ENCODE measurements at regions not wholly inside any gene's neighbourhood (a gene's known extent, or its start where the extent isn't known, plus 50 kb on each side); places are given as distances from the start of the nearest gene placed in this dataset.

DNA sequence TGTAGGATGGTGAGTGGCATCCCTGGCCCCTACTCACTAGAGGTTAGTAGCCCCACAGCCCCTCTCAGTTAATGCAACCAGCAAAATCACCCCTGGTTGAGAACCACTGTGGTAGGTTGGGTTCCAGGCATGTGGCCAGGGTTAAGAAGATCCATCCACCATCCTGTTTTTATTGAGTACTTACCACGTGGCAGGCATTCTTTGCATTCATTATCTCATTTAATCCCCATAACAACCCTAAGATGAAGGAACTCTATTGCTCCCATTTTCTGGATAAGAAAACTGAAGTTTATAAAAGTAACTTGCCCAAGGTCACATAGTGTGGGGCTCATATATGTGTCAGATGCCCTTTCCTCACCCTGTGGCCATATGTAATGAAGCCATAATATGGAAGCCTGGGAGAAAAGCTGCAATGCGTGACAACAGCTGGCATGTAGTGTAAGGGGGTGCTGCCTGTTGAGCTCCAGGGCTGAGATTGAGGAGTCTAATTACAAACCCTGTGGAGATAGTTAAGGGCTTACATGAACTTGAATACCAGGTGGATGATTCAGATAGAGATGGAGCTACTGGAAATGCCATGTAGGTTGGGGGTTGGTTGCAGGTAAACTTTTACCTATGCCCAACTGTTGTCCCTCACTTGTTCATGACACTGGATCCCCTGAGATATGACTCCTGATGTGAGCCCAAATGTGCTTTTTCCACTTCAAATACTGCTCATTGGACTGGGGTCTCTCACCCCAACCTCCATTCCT, 100.2 kb upstream of the PGRMC2 start:
- ChIA-PET CTCF (interaction anchor here (0.5 to 0.6 kb wide), 2 partner anchors 36 to 196 kb away, joined by 3 read pairs; no protein-coding TSS in a partner anchor), POLR2A (no interaction called here)
- Histone ChIP-seq H3K36me3 (ENCODE audit: control insufficient read depth in 2 of 2, insufficient read depth in 1 of 2, low read length in 2 of 2) (no peaks in the 10 kb centered on the region), H3K27ac (ENCODE audit: extremely low read depth, low read depth, low read length) (peak overlapping the region; percentile 39; the same call in 1 of the 2 replicates), H3K4me1 (ENCODE audit: control insufficient read depth, insufficient read depth, low read length) (peaks cover 9% of the 10 kb centered on the region), H3K4me3 (ENCODE audit: low read depth, low read length) (no peak overlapping the region), H3K9me3 (ENCODE audit: control insufficient read depth, insufficient read depth, low read depth, low read length) (no peaks in the 10 kb centered on the region)
- peak; percentile 37; the same call in 1 of the 2 replicates for TF ChIP-seq SCRT2 (tag by site-specific recombination; IDR thresholded peaks at IDR 0.05)
- no peak for TF ChIP-seq ZNF548 (tag by site-specific recombination; IDR thresholded peaks at IDR 0.05)
- TF ChIP-seq ZNF664 (tag by site-specific recombination; IDR thresholded peaks at IDR 0.05) = peak; percentile 66; the same call in 1 of the 2 replicates
- TF ChIP-seq, protein P1, sequence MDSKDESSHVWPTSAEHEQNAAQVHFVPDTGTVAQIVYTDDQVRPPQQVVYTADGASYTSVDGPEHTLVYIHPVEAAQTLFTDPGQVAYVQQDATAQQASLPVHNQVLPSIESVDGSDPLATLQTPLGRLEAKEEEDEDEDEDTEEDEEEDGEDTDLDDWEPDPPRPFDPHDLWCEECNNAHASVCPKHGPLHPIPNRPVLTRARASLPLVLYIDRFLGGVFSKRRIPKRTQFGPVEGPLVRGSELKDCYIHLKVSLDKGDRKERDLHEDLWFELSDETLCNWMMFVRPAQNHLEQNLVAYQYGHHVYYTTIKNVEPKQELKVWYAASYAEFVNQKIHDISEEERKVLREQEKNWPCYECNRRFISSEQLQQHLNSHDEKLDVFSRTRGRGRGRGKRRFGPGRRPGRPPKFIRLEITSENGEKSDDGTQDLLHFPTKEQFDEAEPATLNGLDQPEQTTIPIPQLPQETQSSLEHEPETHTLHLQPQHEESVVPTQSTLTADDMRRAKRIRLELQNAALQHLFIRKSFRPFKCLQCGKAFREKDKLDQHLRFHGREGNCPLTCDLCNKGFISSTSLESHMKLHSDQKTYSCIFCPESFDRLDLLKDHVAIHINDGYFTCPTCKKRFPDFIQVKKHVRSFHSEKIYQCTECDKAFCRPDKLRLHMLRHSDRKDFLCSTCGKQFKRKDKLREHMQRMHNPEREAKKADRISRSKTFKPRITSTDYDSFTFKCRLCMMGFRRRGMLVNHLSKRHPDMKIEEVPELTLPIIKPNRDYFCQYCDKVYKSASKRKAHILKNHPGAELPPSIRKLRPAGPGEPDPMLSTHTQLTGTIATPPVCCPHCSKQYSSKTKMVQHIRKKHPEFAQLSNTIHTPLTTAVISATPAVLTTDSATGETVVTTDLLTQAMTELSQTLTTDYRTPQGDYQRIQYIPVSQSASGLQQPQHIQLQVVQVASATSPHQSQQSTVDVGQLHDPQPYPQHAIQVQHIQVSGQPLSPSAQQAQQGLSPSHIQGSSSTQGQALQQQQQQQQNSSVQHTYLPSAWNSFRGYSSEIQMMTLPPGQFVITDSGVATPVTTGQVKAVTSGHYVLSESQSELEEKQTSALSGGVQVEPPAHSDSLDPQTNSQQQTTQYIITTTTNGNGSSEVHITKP (tag by site-specific recombination; IDR thresholded peaks at IDR 0.05) = peak; percentile 96
- TF ChIP-seq ZIC2 (tag by site-specific recombination; IDR thresholded peaks at IDR 0.05) = peak; percentile 16; the same call in 1 of the 2 replicates
- peak; percentile 26; the same call in 1 of the 2 replicates for TF ChIP-seq SP7 (tag by site-specific recombination; IDR thresholded peaks at IDR 0.05)
- TF ChIP-seq ZSCAN30 (tag by site-specific recombination; IDR thresholded peaks at IDR 0.05) = no peak

DNA sequence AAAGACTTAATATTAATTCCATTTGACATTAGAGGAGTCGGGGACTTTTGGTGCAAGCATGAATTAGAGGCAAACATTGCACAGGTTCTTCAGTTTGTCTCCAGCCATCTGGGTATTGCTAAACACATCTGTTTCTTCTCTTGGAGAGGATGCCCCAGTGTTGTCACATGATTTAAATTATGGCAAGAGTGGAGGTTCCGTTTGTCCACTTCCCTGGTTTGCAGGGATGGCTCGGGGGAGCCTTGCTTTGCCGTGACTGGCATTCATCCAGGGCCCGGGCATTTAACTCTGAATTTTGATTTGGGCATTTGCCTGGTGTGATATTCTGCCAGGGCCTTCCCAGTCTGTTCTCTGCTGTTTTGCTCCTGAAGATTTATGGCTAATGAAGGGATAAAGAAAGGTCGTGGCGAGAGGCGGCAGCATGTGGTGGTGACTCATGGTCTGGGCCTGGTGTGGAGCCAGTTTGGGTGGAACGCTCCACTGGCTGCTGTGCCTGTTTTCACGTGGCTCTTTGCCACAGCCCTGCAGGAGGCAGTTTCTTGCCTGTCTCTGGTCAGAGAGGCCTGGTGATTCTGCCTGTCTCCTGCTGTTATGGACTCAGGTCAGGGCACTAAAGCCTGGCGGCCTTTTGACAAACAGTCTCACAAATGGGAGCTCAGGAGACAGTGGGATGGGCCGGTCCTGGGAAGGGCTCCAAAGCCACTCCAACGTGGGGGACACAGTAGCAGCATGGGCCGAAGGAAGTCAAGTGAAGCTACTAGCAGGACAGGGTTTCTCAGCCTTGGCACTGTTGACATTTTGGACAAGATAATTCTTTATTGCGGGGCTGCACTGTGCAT, 99.4 kb upstream of the PGRMC2 start:
- ChIA-PET CTCF (interaction anchor here (0.6 kb wide), 1 partner anchor 195 kb away, joined by 3 read pairs; no protein-coding TSS in a partner anchor), POLR2A (no interaction called here)
- Histone ChIP-seq H3K9me3 (ENCODE audit: control insufficient read depth, insufficient read depth, low read depth, low read length) (no peaks in the 10 kb centered on the region), H3K36me3 (ENCODE audit: control insufficient read depth in 2 of 2, insufficient read depth in 1 of 2, low read length in 2 of 2) (no peaks in the 10 kb centered on the region), H3K4me3 (ENCODE audit: low read depth, low read length) (no peak overlapping the region), H3K27ac (ENCODE audit: extremely low read depth, low read depth, low read length) (peak overlapping the region; percentile 39; the same call in 1 of the 2 replicates), H3K4me1 (ENCODE audit: control insufficient read depth, insufficient read depth, low read length) (peaks cover 9% of the 10 kb centered on the region)
- TF ChIP-seq TRIM28 (IDR thresholded peaks at IDR 0.05; ENCODE audit: borderline replicate concordance, low read length) (peak; percentile 85), GLI2 (tag by site-specific recombination; IDR thresholded peaks at IDR 0.05; ENCODE audit: borderline replicate concordance, low read depth) (peak; percentile 26; the same call in 1 of the 2 replicates), SETDB1 (IDR thresholded peaks at IDR 0.05; ENCODE audit: insufficient read length, low read length) (no peak), HOXC10 (CRISPR knock-in tag; IDR thresholded peaks at IDR 0.05) (no peak), ZNF785 (tag by site-specific recombination; IDR thresholded peaks at IDR 0.05) (0 out of 2 replicates have a peak, but pooled peaks have one; percentile 30), ZNF391 (tag by site-specific recombination; IDR thresholded peaks at IDR 0.05; ENCODE audit: borderline replicate concordance, low read depth) (peak; percentile 45; the same call in 1 of the 2 replicates), ZEB2 (tag by site-specific recombination; IDR thresholded peaks at IDR 0.05) (peak; percentile 94), ZNF10 (tag by site-specific recombination; IDR thresholded peaks at IDR 0.05) (peak; percentile 61; the same call in 1 of the 2 replicates), ZNF629 (tag by site-specific recombination; IDR thresholded peaks at IDR 0.05) (peak; percentile 81), ZNF561 (tag by site-specific recombination; IDR thresholded peaks at IDR 0.05; ENCODE audit: borderline replicate concordance) (0 out of 2 replicates have a peak, but pooled peaks have one; percentile 26), GLIS1 (tag by site-specific recombination; IDR thresholded peaks at IDR 0.05) (peak; percentile 88), YY1 (tag by site-specific recombination; IDR thresholded peaks at IDR 0.05) (no peak), KLF1 (tag by site-specific recombination; IDR thresholded peaks at IDR 0.05) (0 out of 2 replicates have a peak, but pooled peaks have one; percentile 17), ZSCAN30 (tag by site-specific recombination; IDR thresholded peaks at IDR 0.05) (peak; percentile 71), ZNF560 (tag by site-specific recombination; IDR thresholded peaks at IDR 0.05; ENCODE audit: borderline replicate concordance) (no peak)
- TF ChIP-seq, protein P2, sequence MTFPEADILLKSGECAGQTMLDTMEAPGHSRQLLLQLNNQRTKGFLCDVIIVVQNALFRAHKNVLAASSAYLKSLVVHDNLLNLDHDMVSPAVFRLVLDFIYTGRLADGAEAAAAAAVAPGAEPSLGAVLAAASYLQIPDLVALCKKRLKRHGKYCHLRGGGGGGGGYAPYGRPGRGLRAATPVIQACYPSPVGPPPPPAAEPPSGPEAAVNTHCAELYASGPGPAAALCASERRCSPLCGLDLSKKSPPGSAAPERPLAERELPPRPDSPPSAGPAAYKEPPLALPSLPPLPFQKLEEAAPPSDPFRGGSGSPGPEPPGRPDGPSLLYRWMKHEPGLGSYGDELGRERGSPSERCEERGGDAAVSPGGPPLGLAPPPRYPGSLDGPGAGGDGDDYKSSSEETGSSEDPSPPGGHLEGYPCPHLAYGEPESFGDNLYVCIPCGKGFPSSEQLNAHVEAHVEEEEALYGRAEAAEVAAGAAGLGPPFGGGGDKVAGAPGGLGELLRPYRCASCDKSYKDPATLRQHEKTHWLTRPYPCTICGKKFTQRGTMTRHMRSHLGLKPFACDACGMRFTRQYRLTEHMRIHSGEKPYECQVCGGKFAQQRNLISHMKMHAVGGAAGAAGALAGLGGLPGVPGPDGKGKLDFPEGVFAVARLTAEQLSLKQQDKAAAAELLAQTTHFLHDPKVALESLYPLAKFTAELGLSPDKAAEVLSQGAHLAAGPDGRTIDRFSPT (tag by site-specific recombination; IDR thresholded peaks at IDR 0.05) = peak; percentile 86
- TF ChIP-seq, protein P3, sequence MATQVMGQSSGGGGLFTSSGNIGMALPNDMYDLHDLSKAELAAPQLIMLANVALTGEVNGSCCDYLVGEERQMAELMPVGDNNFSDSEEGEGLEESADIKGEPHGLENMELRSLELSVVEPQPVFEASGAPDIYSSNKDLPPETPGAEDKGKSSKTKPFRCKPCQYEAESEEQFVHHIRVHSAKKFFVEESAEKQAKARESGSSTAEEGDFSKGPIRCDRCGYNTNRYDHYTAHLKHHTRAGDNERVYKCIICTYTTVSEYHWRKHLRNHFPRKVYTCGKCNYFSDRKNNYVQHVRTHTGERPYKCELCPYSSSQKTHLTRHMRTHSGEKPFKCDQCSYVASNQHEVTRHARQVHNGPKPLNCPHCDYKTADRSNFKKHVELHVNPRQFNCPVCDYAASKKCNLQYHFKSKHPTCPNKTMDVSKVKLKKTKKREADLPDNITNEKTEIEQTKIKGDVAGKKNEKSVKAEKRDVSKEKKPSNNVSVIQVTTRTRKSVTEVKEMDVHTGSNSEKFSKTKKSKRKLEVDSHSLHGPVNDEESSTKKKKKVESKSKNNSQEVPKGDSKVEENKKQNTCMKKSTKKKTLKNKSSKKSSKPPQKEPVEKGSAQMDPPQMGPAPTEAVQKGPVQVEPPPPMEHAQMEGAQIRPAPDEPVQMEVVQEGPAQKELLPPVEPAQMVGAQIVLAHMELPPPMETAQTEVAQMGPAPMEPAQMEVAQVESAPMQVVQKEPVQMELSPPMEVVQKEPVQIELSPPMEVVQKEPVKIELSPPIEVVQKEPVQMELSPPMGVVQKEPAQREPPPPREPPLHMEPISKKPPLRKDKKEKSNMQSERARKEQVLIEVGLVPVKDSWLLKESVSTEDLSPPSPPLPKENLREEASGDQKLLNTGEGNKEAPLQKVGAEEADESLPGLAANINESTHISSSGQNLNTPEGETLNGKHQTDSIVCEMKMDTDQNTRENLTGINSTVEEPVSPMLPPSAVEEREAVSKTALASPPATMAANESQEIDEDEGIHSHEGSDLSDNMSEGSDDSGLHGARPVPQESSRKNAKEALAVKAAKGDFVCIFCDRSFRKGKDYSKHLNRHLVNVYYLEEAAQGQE (tag by site-specific recombination; IDR thresholded peaks at IDR 0.05) = no peak

Measured in HEK293 (cell line).